B cell (primary cell): ENCODE measurements at regions not wholly inside any gene's neighbourhood (a gene's known extent, or its start where the extent isn't known, plus 50 kb on each side); places are given as distances from the start of the nearest gene placed in this dataset.

Source experiments
- EZH2 ChIP-seq: IDR thresholded peaks from 2 replicates; pipeline ENCODE4 v1.6.1; 2012; ENCODE audit warnings: borderline replicate concordance, low read depth, mild to moderate bottlenecking, moderate library complexity, low read length; ENCODE audit not compliant: insufficient read depth, poor library complexity, severe bottlenecking
- TF ChIP-seq, protein P1 (sequence below): fragments of 200-600 bp; IDR thresholded peaks from one replicate; pipeline ENCODE4 v1.8.0; 2022; ENCODE audit warnings: antibody characterized with exemption, mild to moderate bottlenecking

DNA sequence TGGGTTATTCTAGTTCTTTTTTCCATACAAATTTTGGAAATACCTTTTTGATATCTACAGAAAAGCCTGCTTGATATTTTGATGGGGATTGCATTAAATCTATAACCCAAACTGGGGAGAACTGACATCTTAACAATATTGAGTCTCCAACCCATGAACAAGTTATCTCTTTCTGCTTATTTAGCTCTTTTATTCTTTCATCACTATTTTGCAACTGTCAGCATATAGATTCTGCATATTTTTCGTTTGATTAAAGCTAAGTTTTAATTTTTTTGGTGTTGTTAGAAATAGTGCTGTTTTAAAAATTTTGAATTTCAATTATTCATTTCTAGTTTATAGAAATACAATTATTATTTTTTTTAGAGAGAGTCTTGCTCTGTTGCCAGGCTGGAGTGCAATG lies 97.9 kb downstream of the EMX2 start:
- TF ChIP-seq, protein P1, sequence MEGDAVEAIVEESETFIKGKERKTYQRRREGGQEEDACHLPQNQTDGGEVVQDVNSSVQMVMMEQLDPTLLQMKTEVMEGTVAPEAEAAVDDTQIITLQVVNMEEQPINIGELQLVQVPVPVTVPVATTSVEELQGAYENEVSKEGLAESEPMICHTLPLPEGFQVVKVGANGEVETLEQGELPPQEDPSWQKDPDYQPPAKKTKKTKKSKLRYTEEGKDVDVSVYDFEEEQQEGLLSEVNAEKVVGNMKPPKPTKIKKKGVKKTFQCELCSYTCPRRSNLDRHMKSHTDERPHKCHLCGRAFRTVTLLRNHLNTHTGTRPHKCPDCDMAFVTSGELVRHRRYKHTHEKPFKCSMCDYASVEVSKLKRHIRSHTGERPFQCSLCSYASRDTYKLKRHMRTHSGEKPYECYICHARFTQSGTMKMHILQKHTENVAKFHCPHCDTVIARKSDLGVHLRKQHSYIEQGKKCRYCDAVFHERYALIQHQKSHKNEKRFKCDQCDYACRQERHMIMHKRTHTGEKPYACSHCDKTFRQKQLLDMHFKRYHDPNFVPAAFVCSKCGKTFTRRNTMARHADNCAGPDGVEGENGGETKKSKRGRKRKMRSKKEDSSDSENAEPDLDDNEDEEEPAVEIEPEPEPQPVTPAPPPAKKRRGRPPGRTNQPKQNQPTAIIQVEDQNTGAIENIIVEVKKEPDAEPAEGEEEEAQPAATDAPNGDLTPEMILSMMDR: no peak
- no peak for TF ChIP-seq EZH2
